Esophagus squamous epithelium (tissue), 4 donors: ENCODE measurements at regions not wholly inside any gene's neighbourhood (a gene's known extent, or its start where the extent isn't known, plus 50 kb on each side); places are given as distances from the start of the nearest gene placed in this dataset.

Experiments used
- CTCF ChIP-seq, 6 experiments: fragments of 450-650 bp in 4 of 6; fragments of 200-600 bp in 2 of 6; sonication (generic) in 2 of 6; IDR thresholded peaks; one replicate each; pipeline ENCODE4 v1.5.1; 2016 to 2019; ENCODE audit warnings: antibody characterized with exemption in 6 of 6, mild to moderate bottlenecking in 4 of 6, moderate library complexity in 4 of 6
- POLR2A ChIP-seq, 4 donors: fragments of 450-650 bp; IDR thresholded peaks; one replicate each; pipeline ENCODE4 v1.6.1; 2017; ENCODE audit warnings: antibody characterized with exemption in 4 of 4, mild to moderate bottlenecking in 4 of 4, moderate library complexity in 3 of 4

GRCh38 chr2:133966720-133967304 lies 287.1 kb upstream of the MGAT5 start:
- TF ChIP-seq CTCF (IDR thresholded peaks at IDR 0.05) (no peak), POLR2A (IDR thresholded peaks at IDR 0.05) (no peak)
